Calu3 (cell line): ENCODE measurements at regions not wholly inside any gene's neighbourhood (a gene's known extent, or its start where the extent isn't known, plus 50 kb on each side); places are given as distances from the start of the nearest gene placed in this dataset.
"Not testable (repeated sequence)": the region's sequence is repeated elsewhere in the genome, so short reads cannot be mapped to it uniquely, and the experiment has no call there.

Experiments used
- BruUV-seq: library from RNA; stranded (reverse); fragments of 400-500 nt; replicated peaks from 2 replicates; lab custom pipeline; 2021; lab: Mats Ljungman, UMichigan
- CTCF ChIA-PET: fragments of 300-600 bp; sonication (Branson Sonifier 250); formaldehyde crosslinking; loops from one replicate; lab custom pipeline; 2022; ENCODE audit warnings: antibody characterized with exemption; lab: Charles Lee
- DNase-seq: peaks from one replicate; pipeline ENCODE4 v3.0.0; 2022
- H3K27ac Mint-ChIP-seq: one replicate; pipeline ENCODE4 v1.8.0; 2022; ENCODE audit warnings: mixed read lengths; ENCODE audit not compliant: unreplicated experiment
- H3K27me3 Mint-ChIP-seq: one replicate; pipeline ENCODE4 v1.8.0; 2022; ENCODE audit warnings: mixed read lengths; ENCODE audit not compliant: unreplicated experiment
- H3K36me3 Mint-ChIP-seq: one replicate; pipeline ENCODE4 v1.8.0; 2022; ENCODE audit warnings: mild to moderate bottlenecking, moderate library complexity, mixed read lengths; ENCODE audit not compliant: insufficient read depth, unreplicated experiment
- H3K4me1 Mint-ChIP-seq: one replicate; pipeline ENCODE4 v1.8.0; 2022; ENCODE audit warnings: mild to moderate bottlenecking, low read depth, mixed read lengths; ENCODE audit not compliant: unreplicated experiment
- H3K4me3 Mint-ChIP-seq: one replicate; pipeline ENCODE4 v1.8.0; 2022; ENCODE audit warnings: mild to moderate bottlenecking, low read depth, moderate library complexity, mixed read lengths; ENCODE audit not compliant: unreplicated experiment
- H3K9me3 Mint-ChIP-seq: one replicate; pipeline ENCODE4 v1.8.0; 2022; ENCODE audit warnings: low read depth, mixed read lengths; ENCODE audit not compliant: unreplicated experiment
- intact Hi-C: fragments of 100-400 bp; cut with micrococcal nuclease; formaldehyde crosslinking; loops from one replicate; pipeline ENCODE4 v1.10.0; 2022; ENCODE audit not compliant: unreplicated experiment
- TF ChIP-seq, protein P1 (sequence below): fragments of 200-600 bp; IDR thresholded peaks from one replicate; pipeline ENCODE4 v1.8.0; 2022; ENCODE audit warnings: antibody characterized with exemption; ENCODE audit not compliant: unreplicated experiment

DNA sequence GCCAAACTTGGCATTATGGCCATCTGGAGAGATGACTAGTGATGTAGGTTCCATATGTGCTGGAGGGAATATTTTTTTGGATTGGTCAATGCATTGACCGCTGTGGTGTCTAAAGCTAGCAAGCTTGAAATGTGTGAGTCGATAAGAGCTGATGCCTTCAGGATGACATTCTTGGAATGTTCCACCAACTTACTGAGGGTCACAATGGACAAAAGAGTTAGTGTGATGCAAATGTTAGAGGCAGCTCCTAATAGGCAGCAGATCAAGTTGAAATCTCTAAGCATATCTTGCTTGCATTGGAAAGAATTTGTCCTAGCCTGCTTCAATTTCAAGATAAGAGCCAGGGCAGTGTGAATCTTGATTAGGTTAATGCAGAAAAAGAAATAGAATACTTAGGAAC, 210.4 kb upstream of the AFF2 start:
- H3K9me3 Mint-ChIP-seq = peaks cover 8% of the 10 kb centered on the region
- no peaks in the 10 kb centered on the region for H3K27me3 Mint-ChIP-seq
- H3K4me1 Mint-ChIP-seq = no peaks in the 10 kb centered on the region
- H3K27ac Mint-ChIP-seq = no peak overlapping the region
- DNase-seq = no peak
- intact Hi-C loops = no loop called here
- H3K36me3 Mint-ChIP-seq = no peaks in the 10 kb centered on the region
- TF ChIP-seq, protein P1, sequence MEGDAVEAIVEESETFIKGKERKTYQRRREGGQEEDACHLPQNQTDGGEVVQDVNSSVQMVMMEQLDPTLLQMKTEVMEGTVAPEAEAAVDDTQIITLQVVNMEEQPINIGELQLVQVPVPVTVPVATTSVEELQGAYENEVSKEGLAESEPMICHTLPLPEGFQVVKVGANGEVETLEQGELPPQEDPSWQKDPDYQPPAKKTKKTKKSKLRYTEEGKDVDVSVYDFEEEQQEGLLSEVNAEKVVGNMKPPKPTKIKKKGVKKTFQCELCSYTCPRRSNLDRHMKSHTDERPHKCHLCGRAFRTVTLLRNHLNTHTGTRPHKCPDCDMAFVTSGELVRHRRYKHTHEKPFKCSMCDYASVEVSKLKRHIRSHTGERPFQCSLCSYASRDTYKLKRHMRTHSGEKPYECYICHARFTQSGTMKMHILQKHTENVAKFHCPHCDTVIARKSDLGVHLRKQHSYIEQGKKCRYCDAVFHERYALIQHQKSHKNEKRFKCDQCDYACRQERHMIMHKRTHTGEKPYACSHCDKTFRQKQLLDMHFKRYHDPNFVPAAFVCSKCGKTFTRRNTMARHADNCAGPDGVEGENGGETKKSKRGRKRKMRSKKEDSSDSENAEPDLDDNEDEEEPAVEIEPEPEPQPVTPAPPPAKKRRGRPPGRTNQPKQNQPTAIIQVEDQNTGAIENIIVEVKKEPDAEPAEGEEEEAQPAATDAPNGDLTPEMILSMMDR = no peak
- CTCF ChIA-PET = no interaction called here
- BruUV-seq = no TSS peak
- H3K4me3 Mint-ChIP-seq = no peak overlapping the region

DNA sequence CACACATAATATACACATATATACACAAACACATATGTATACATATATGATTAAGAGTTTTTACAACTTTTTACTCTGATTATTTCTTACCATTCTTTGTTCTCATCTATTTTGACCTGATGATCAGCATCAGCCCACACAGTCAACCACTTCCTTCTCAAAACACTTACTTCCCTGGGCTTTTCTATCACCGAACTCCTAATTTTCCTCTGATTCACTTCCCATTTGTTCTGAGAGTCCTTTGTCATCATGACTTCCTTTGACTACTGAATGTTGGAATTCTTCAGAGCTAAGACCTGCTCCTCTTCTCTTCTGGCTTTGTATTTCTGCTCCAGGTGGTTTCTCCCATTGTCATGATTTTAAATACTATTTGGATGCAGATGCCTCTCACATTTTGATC, 209.5 kb upstream of the AFF2 start:
- CTCF ChIA-PET = no interaction called here
- DNase-seq = no peak
- Mint-ChIP-seq H3K36me3 (no peaks in the 10 kb centered on the region), H3K4me3 (no peak overlapping the region), H3K4me1 (no peaks in the 10 kb centered on the region), H3K27me3 (no peaks in the 10 kb centered on the region), H3K27ac (no peak overlapping the region), H3K9me3 (peaks cover 13% of the 10 kb centered on the region)
- intact Hi-C loops = no loop called here
- TF ChIP-seq, protein P1 = no peak
- BruUV-seq = no TSS peak

DNA sequence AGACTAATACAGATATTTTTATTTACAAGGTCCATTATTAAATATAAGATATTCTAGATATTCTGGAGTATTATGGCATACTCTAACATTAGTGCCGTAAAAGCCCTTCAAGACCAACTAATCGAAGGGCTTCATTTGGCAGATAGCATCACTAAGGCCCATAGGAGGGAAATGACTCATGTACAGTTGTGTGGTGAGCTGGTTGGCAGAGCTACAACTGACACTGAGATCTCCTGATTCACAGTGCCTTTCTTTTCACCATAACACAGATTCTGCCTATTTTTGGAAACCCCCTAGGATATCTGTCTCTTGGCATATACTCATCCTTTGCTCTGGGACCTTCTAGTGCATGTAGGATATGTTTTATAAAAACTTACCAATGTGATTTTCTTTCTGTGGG, 201.7 kb upstream of the AFF2 start:
- H3K27me3 Mint-ChIP-seq = no peaks in the 10 kb centered on the region
- no TSS peak for BruUV-seq
- H3K9me3 Mint-ChIP-seq = peaks cover 5% of the 10 kb centered on the region
- peaks cover 4% of the 10 kb centered on the region for H3K36me3 Mint-ChIP-seq
- H3K27ac Mint-ChIP-seq = no peak overlapping the region
- intact Hi-C loops = no loop called here
- CTCF ChIA-PET = no interaction called here
- H3K4me1 Mint-ChIP-seq = no peaks in the 10 kb centered on the region
- H3K4me3 Mint-ChIP-seq = no peak overlapping the region
- TF ChIP-seq, protein P1 = no peak
- no peak for DNase-seq

DNA sequence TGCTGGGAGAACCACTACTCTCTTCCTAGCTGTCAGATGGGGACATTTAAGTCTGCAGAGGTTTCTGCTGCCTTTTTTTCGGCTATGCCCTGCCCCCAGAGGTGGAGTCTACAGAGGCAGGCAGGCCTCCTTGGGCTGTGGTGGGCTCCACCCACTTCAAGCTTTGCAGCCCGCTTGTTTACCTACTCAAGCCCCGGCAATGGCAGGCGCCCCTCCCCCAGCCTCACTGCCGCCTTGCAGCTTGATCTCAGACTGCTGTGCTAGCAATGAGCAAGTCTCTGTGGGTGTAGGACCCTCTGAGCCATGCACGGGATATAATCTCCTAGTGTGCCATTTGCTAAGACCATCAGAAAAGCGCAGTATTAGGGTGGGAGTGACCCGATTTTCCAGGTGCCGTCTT, 195.2 kb upstream of the AFF2 start:
- H3K27me3 Mint-ChIP-seq, H3K27ac Mint-ChIP-seq, intact Hi-C loops, CTCF ChIA-PET, H3K4me1 Mint-ChIP-seq, DNase-seq, BruUV-seq, H3K9me3 Mint-ChIP-seq, H3K36me3 Mint-ChIP-seq, H3K4me3 Mint-ChIP-seq: not testable (repeated sequence)

DNA sequence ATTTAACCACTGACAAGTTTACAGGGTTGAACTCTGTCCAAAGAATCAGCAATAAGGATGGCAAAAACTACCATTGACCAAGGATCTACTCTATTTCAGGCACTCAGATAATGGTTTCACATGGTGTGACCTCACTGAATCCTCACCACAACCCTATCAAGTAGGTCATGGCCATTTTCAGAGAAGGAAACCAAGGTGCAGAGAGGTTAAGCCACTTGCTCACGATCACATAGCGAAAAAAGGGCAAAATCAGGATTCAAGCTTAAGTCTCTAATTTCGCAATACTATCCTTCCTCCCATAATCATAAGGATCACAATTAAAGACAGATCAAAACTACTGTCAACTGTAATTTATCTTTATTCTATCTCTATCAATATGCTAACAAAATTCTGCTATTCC, 191.0 kb upstream of the AFF2 start:
- H3K27me3 Mint-ChIP-seq = no peaks in the 10 kb centered on the region
- H3K36me3 Mint-ChIP-seq = no peaks in the 10 kb centered on the region
- peaks cover 6% of the 10 kb centered on the region for H3K9me3 Mint-ChIP-seq
- no peaks in the 10 kb centered on the region for H3K4me1 Mint-ChIP-seq
- no peak overlapping the region for H3K4me3 Mint-ChIP-seq
- CTCF ChIA-PET = no interaction called here
- no peak overlapping the region for H3K27ac Mint-ChIP-seq
- no peak for DNase-seq
- TF ChIP-seq, protein P1 = no peak
- intact Hi-C loops = no loop called here
- BruUV-seq = no TSS peak
